ENCODE measurements at regions not wholly inside any gene's neighbourhood (a gene's known extent, or its start where the extent isn't known, plus 50 kb on each side); places are given as distances from the start of the nearest gene placed in this dataset.
A peak's percentile ranks its signal among the peaks of the same experiment; 100 is the strongest.

GRCh38 chr16:9323170-9323569 lies 231.7 kb downstream of the HAPSTR1 start:
- TF ChIP-seq POLR2AphosphoS5 (IDR thresholded peaks at IDR 0.05), result no peak
- TF ChIP-seq EP300 (IDR thresholded peaks at IDR 0.05), result no peak
- Histone ChIP-seq H3K4me1 (peaks cover 0 to 11% (median 6%) of the 10 kb centered on the region in 4 donors), H3K27ac (replicated peaks in 1 of 4) (no peak overlapping the region), H3K36me3 (no peaks in the 10 kb centered on the region), H3K9me3 (no peaks in the 10 kb centered on the region), H3K27me3 (no peaks in the 10 kb centered on the region), H3K4me3 (no peak overlapping the region)
- no peak for DNase-seq (ENCODE audit: extremely low spot score)
- WGBS, result 66% methylated on average over 4 of the region's 4 CpGs
- intact Hi-C loops (cut with DNase I), result no loop called here

GRCh38 chr16:9327253-9327652 lies 235.8 kb downstream of the HAPSTR1 start:
- Histone ChIP-seq H3K9me3 (no peaks in the 10 kb centered on the region), H3K27me3 (no peaks in the 10 kb centered on the region), H3K36me3 (no peaks in the 10 kb centered on the region), H3K27ac (replicated peaks in 1 of 4) (no peak overlapping the region), H3K4me3 (no peak overlapping the region), H3K4me1 (peaks cover 0 to 25% (median 22%) of the 10 kb centered on the region in 4 donors)
- TF ChIP-seq POLR2A (IDR thresholded peaks at IDR 0.05; ENCODE audit: low read depth) (no peak), EP300 (IDR thresholded peaks at IDR 0.05) (no peak)
- DNase-seq (ENCODE audit: extremely low spot score), result no peak
- intact Hi-C loops (cut with DNase I), result no loop called here
- WGBS, result 89% methylated on average over 5 of the region's 5 CpGs

GRCh38 chr16:9328411-9328810 lies 237.0 kb downstream of the HAPSTR1 start:
- no peaks in the 10 kb centered on the region for H3K27me3 ChIP-seq
- peaks cover 0 to 18% (median 15%) of the 10 kb centered on the region in 4 donors for H3K4me1 ChIP-seq
- 43% methylated on average over 4 of the region's 4 CpGs for WGBS
- H3K4me3 ChIP-seq, result no peak overlapping the region
- no peaks in the 10 kb centered on the region for H3K36me3 ChIP-seq
- H3K9me3 ChIP-seq, result peaks cover 0 to 6% (median 1%) of the 10 kb centered on the region in 4 donors
- TF ChIP-seq POLR2A (IDR thresholded peaks at IDR 0.05; ENCODE audit: low read depth) (no peak), CTCF (IDR thresholded peaks at IDR 0.05) (no peak), POLR2AphosphoS5 (IDR thresholded peaks at IDR 0.05) (no peak), EP300 (IDR thresholded peaks at IDR 0.05) (no peak)
- H3K27ac ChIP-seq (replicated peaks in 1 of 4), result no peak overlapping the region
- intact Hi-C loops (cut with DNase I), result no loop called here
- no peak for DNase-seq (ENCODE audit: extremely low spot score)

- Histone ChIP-seq H3K27me3 (no peaks in the 10 kb centered on the region), H3K9me3 (peaks cover 0 to 6% (median 1%) of the 10 kb centered on the region in 4 donors), H3K27ac (replicated peaks in 1 of 4) (peak overlapping the region in 3 of 4 donors; percentile 5 to 48 (median 42)), H3K4me3 (no peak overlapping the region), H3K4me1 (peaks cover 0 to 21% (median 15%) of the 10 kb centered on the region in 4 donors), H3K36me3 (no peaks in the 10 kb centered on the region)
- TF ChIP-seq POLR2AphosphoS5 (IDR thresholded peaks at IDR 0.05), result no peak
- no peak for TF ChIP-seq CTCF (IDR thresholded peaks at IDR 0.05)
- no peak for TF ChIP-seq EP300 (IDR thresholded peaks at IDR 0.05)
- no peak for TF ChIP-seq POLR2A (IDR thresholded peaks at IDR 0.05; ENCODE audit: low read depth)
- no peak for DNase-seq (ENCODE audit: extremely low spot score)
- WGBS, result 42% methylated on average over 7 of the region's 7 CpGs
- intact Hi-C loops (cut with DNase I), result no loop called here
Measured at GRCh38 chr16:9330095-9330494, 238.7 kb downstream of the HAPSTR1 start.

- Histone ChIP-seq H3K36me3 (no peaks in the 10 kb centered on the region), H3K9me3 (peaks cover 0 to 6% (median 1%) of the 10 kb centered on the region in 4 donors), H3K4me3 (no peak overlapping the region), H3K4me1 (peaks cover 0 to 21% (median 15%) of the 10 kb centered on the region in 4 donors), H3K27me3 (no peaks in the 10 kb centered on the region), H3K27ac (replicated peaks in 1 of 4) (no peak overlapping the region)
- DNase-seq (ENCODE audit: extremely low spot score), result no peak
- 92% methylated on average over 1 of the region's 1 CpG for WGBS
- TF ChIP-seq POLR2A (IDR thresholded peaks at IDR 0.05; ENCODE audit: low read depth), result no peak
- no peak for TF ChIP-seq EP300 (IDR thresholded peaks at IDR 0.05)
- TF ChIP-seq CTCF (IDR thresholded peaks at IDR 0.05), result no peak
- TF ChIP-seq POLR2AphosphoS5 (IDR thresholded peaks at IDR 0.05), result no peak
- intact Hi-C loops (cut with DNase I), result no loop called here
Measured at GRCh38 chr16:9331503-9331902, 240.1 kb downstream of the HAPSTR1 start.

GRCh38 chr16:9332574-9333148 lies 241.2 kb downstream of the HAPSTR1 start:
- Histone ChIP-seq H3K27me3 (no peaks in the 10 kb centered on the region), H3K27ac (replicated peaks in 1 of 4) (no peak overlapping the region), H3K4me1 (peaks cover 0 to 26% (median 20%) of the 10 kb centered on the region in 4 donors), H3K4me3 (no peak overlapping the region), H3K36me3 (no peaks in the 10 kb centered on the region), H3K9me3 (peaks cover 0 to 6% (median 1%) of the 10 kb centered on the region in 4 donors)
- TF ChIP-seq POLR2A (IDR thresholded peaks at IDR 0.05; ENCODE audit: low read depth) (no peak), CTCF (IDR thresholded peaks at IDR 0.05) (no peak), POLR2AphosphoS5 (IDR thresholded peaks at IDR 0.05) (no peak), EP300 (IDR thresholded peaks at IDR 0.05) (no peak)
- DNase-seq (ENCODE audit: extremely low spot score), result peak; percentile 53
- intact Hi-C loops (cut with DNase I), result no loop called here
- WGBS, result 91% methylated on average over 5 of the region's 5 CpGs
